ENCODE measurements at regions not wholly inside any gene's neighbourhood (a gene's known extent, or its start where the extent isn't known, plus 50 kb on each side); places are given as distances from the start of the nearest gene placed in this dataset.

- Histone ChIP-seq H3K4me1 (replicated peaks; ENCODE audit: insufficient read depth) (0 out of 2 replicates have a peak, but pooled peaks cover 7% of the 10 kb centered on the region), H3K9me3 (ENCODE audit: insufficient read depth, low read depth) (no peaks in the 10 kb centered on the region), H3F3A (ENCODE audit: insufficient read depth, low read depth) (no peaks in the 10 kb centered on the region), H3K27me3 (ENCODE audit: insufficient read depth, low read depth) (no peaks in the 10 kb centered on the region), H3K4me2 (no peak overlapping the region), H3K36me3 (ENCODE audit: low read depth) (no peaks in the 10 kb centered on the region), H2AFZ (no peak overlapping the region), H4K20me1 (ENCODE audit: insufficient read depth) (no peaks in the 10 kb centered on the region), H3K27ac (no peak overlapping the region), H3K9me2 (ENCODE audit: insufficient read depth) (no peaks in the 10 kb centered on the region), H3K79me2 (ENCODE audit: low read depth) (no peaks in the 10 kb centered on the region), H3K4me3 (no peak overlapping the region)
- ChIA-PET CTCF (no interaction called here), POLR2A (ENCODE audit: unreplicated experiment) (no interaction called here)
- no TSS peak for BruUV-seq (replicated peaks)
- no peak for DNase-seq
- TF ChIP-seq CTCF (conservative IDR thresholded peaks at IDR 0.05) (no peak), EZH2 (IDR thresholded peaks at IDR 0.05; ENCODE audit: low read depth) (no peak)
- intact Hi-C loops (cut with micrococcal nuclease; ENCODE audit: unreplicated experiment) = no loop called here
Observed at GRCh38 chr12:88868050-88868449, 287.8 kb upstream of the KITLG start.

- no peak for DNase-seq
- intact Hi-C loops (cut with micrococcal nuclease; ENCODE audit: unreplicated experiment) = no loop called here
- no peaks in the 10 kb centered on the region for H3K9me3 ChIP-seq (ENCODE audit: insufficient read depth, low read depth)
Observed at GRCh38 chr12:88867510-88867909, 287.2 kb upstream of the KITLG start.

GRCh38 chr12:88866881-88867280, 286.6 kb upstream of the KITLG start:
- H3K9me3 ChIP-seq (ENCODE audit: insufficient read depth, low read depth) = no peaks in the 10 kb centered on the region
- DNase-seq = no peak
- no peak overlapping the region for H3K27ac ChIP-seq
- H3K79me2 ChIP-seq (ENCODE audit: low read depth) = no peaks in the 10 kb centered on the region
- no peak overlapping the region for H2AFZ ChIP-seq
- H3K4me1 ChIP-seq (replicated peaks; ENCODE audit: insufficient read depth) = 0 out of 2 replicates have a peak, but pooled peaks cover 7% of the 10 kb centered on the region
- no peaks in the 10 kb centered on the region for H3K9me2 ChIP-seq (ENCODE audit: insufficient read depth)
- H3K36me3 ChIP-seq (ENCODE audit: low read depth) = no peaks in the 10 kb centered on the region
- BruUV-seq (replicated peaks) = no TSS peak
- no peak overlapping the region for H3K4me3 ChIP-seq
- H3K4me2 ChIP-seq = no peak overlapping the region
- no peaks in the 10 kb centered on the region for H3F3A ChIP-seq (ENCODE audit: insufficient read depth, low read depth)
- no peaks in the 10 kb centered on the region for H4K20me1 ChIP-seq (ENCODE audit: insufficient read depth)
- no peak for TF ChIP-seq CTCF (conservative IDR thresholded peaks at IDR 0.05)
- no peak for TF ChIP-seq EZH2 (IDR thresholded peaks at IDR 0.05; ENCODE audit: low read depth)
- no peaks in the 10 kb centered on the region for H3K27me3 ChIP-seq (ENCODE audit: insufficient read depth, low read depth)
- POLR2A ChIA-PET (ENCODE audit: unreplicated experiment) = no interaction called here
- intact Hi-C loops (cut with micrococcal nuclease; ENCODE audit: unreplicated experiment) = no loop called here
- CTCF ChIA-PET = no interaction called here

More at GRCh38 chr12:88867510-88867909, 287.2 kb upstream of the KITLG start:
- Histone ChIP-seq H3F3A (ENCODE audit: insufficient read depth, low read depth) (no peaks in the 10 kb centered on the region), H3K4me2 (no peak overlapping the region), H3K79me2 (ENCODE audit: low read depth) (no peaks in the 10 kb centered on the region), H2AFZ (no peak overlapping the region), H3K4me3 (no peak overlapping the region), H3K36me3 (ENCODE audit: low read depth) (no peaks in the 10 kb centered on the region), H3K27me3 (ENCODE audit: insufficient read depth, low read depth) (no peaks in the 10 kb centered on the region), H4K20me1 (ENCODE audit: insufficient read depth) (no peaks in the 10 kb centered on the region), H3K27ac (no peak overlapping the region), H3K9me2 (ENCODE audit: insufficient read depth) (no peaks in the 10 kb centered on the region), H3K4me1 (replicated peaks; ENCODE audit: insufficient read depth) (0 out of 2 replicates have a peak, but pooled peaks cover 7% of the 10 kb centered on the region)
- ChIA-PET CTCF (no interaction called here), POLR2A (ENCODE audit: unreplicated experiment) (no interaction called here)
- no TSS peak for BruUV-seq (replicated peaks)
- TF ChIP-seq EZH2 (IDR thresholded peaks at IDR 0.05; ENCODE audit: low read depth) (no peak), CTCF (conservative IDR thresholded peaks at IDR 0.05) (no peak)
